KMS-11 (cell line): ENCODE measurements at regions not wholly inside any gene's neighbourhood (a gene's known extent, or its start where the extent isn't known, plus 50 kb on each side); places are given as distances from the start of the nearest gene placed in this dataset.

Experiments
- H2AFZ ChIP-seq: fragments of 200-600 bp; sonication (generic); 2 replicates; pipeline ENCODE4 v1.6.1; 2016; ENCODE audit warnings: antibody characterized with exemption, mixed run types, low read depth
- H3K27ac ChIP-seq: fragments of 200-600 bp; sonication (generic); 2 replicates; pipeline ENCODE4 v1.6.1; 2016; ENCODE audit warnings: mild to moderate bottlenecking, mixed run types
- H3K27me3 ChIP-seq: fragments of 200-600 bp; sonication (generic); 2 replicates; pipeline ENCODE4 v1.6.1; 2017; ENCODE audit warnings: mild to moderate bottlenecking, low read depth, mixed run types, moderate library complexity; ENCODE audit not compliant: insufficient read depth
- H3K36me3 ChIP-seq: fragments of 200-600 bp; sonication (generic); 2 replicates; pipeline ENCODE4 v1.6.1; 2017; ENCODE audit warnings: mild to moderate bottlenecking, mixed run types; ENCODE audit not compliant: insufficient read depth
- H3K4me1 ChIP-seq: fragments of 200-600 bp; sonication (generic); 2 replicates; pipeline ENCODE4 v1.6.1; 2016; ENCODE audit warnings: mild to moderate bottlenecking, low read depth, mixed run types; ENCODE audit not compliant: poor library complexity, severe bottlenecking
- H3K4me2 ChIP-seq: fragments of 200-600 bp; sonication (generic); 2 replicates; pipeline ENCODE4 v1.7.0; 2016; ENCODE audit warnings: mild to moderate bottlenecking, mixed run types
- H3K4me3 ChIP-seq: fragments of 200-600 bp; sonication (generic); IDR thresholded peaks from 2 replicates; pipeline ENCODE4 v1.6.1; 2017; ENCODE audit warnings: low read depth, low read length, mixed read lengths; ENCODE audit not compliant: insufficient read depth
- H3K79me2 ChIP-seq: fragments of 200-600 bp; sonication (generic); 2 replicates; pipeline ENCODE4 v1.6.1; 2016; ENCODE audit warnings: low read depth, mixed run types; ENCODE audit not compliant: insufficient read depth
- H3K9ac ChIP-seq: fragments of 200-600 bp; sonication (generic); 2 replicates; pipeline ENCODE4 v1.6.1; 2016; ENCODE audit warnings: mild to moderate bottlenecking, mixed run types
- H4K20me1 ChIP-seq: fragments of 200-600 bp; sonication (generic); 2 replicates; pipeline ENCODE4 v1.6.1; 2016; ENCODE audit warnings: mild to moderate bottlenecking, mixed run types; ENCODE audit not compliant: insufficient read depth
- CTCF ChIP-seq: fragments of 200-600 bp; sonication (generic); conservative IDR thresholded peaks from 2 replicates; pipeline ENCODE4 v1.6.1; 2017; ENCODE audit warnings: low read depth, mild to moderate bottlenecking, antibody characterized with exemption, low read length, moderate library complexity, mixed read lengths

GRCh38 chrX:45889471-45889870, 655.8 kb downstream of the ZNF674 start:
- Histone ChIP-seq H3K4me3 (no peak overlapping the region), H3K79me2 (no peaks in the 10 kb centered on the region), H3K4me2 (no peak overlapping the region), H3K36me3 (no peaks in the 10 kb centered on the region), H3K9ac (no peak overlapping the region), H3K27me3 (no peaks in the 10 kb centered on the region), H3K4me1 (no peaks in the 10 kb centered on the region), H4K20me1 (no peaks in the 10 kb centered on the region), H2AFZ (no peak overlapping the region), H3K27ac (no peak overlapping the region)
- no peak for TF ChIP-seq CTCF

- no peaks in the 10 kb centered on the region for H3K4me1 ChIP-seq
- H3K4me2 ChIP-seq = no peak overlapping the region
- TF ChIP-seq CTCF = no peak
- H3K27ac ChIP-seq = no peak overlapping the region
- no peaks in the 10 kb centered on the region for H3K79me2 ChIP-seq
- no peaks in the 10 kb centered on the region for H3K36me3 ChIP-seq
- H3K9ac ChIP-seq = no peak overlapping the region
- H4K20me1 ChIP-seq = no peaks in the 10 kb centered on the region
- H2AFZ ChIP-seq = no peak overlapping the region
- H3K27me3 ChIP-seq = no peaks in the 10 kb centered on the region
- no peak overlapping the region for H3K4me3 ChIP-seq
These were observed 656.7 kb downstream of the ZNF674 start for GRCh38 chrX:45888518-45888917.

- Histone ChIP-seq H3K4me3 (no peak overlapping the region), H4K20me1 (no peaks in the 10 kb centered on the region), H3K79me2 (no peaks in the 10 kb centered on the region), H3K36me3 (no peaks in the 10 kb centered on the region), H2AFZ (no peak overlapping the region), H3K9ac (no peak overlapping the region), H3K4me1 (peaks cover 16% of the 10 kb centered on the region), H3K27ac (no peak overlapping the region), H3K4me2 (no peak overlapping the region), H3K27me3 (no peaks in the 10 kb centered on the region)
- TF ChIP-seq CTCF = no peak
These were observed 659.3 kb downstream of the ZNF674 start for GRCh38 chrX:45885931-45886330.

GRCh38 chrX:45879512-45879911, 665.7 kb downstream of the ZNF674 start:
- Histone ChIP-seq H3K4me1 (peaks cover 33% of the 10 kb centered on the region), H3K79me2 (no peaks in the 10 kb centered on the region), H3K9ac (no peak overlapping the region), H3K4me2 (no peak overlapping the region), H3K36me3 (no peaks in the 10 kb centered on the region), H3K27ac (no peak overlapping the region), H4K20me1 (no peaks in the 10 kb centered on the region), H3K4me3 (no peak overlapping the region), H3K27me3 (no peaks in the 10 kb centered on the region), H2AFZ (no peak overlapping the region)
- no peak for TF ChIP-seq CTCF

- Histone ChIP-seq H3K4me1 (peaks cover 20% of the 10 kb centered on the region), H3K79me2 (no peaks in the 10 kb centered on the region), H3K4me3 (no peak overlapping the region), H3K4me2 (no peak overlapping the region), H3K27ac (no peak overlapping the region), H3K9ac (no peak overlapping the region), H2AFZ (no peak overlapping the region), H3K36me3 (no peaks in the 10 kb centered on the region), H4K20me1 (no peaks in the 10 kb centered on the region), H3K27me3 (no peaks in the 10 kb centered on the region)
- no peak for TF ChIP-seq CTCF
These were observed 669.0 kb downstream of the ZNF674 start for GRCh38 chrX:45876206-45876605.
